ENCODE measurements at regions not wholly inside any gene's neighbourhood (a gene's known extent, or its start where the extent isn't known, plus 50 kb on each side); places are given as distances from the start of the nearest gene placed in this dataset.

DNA sequence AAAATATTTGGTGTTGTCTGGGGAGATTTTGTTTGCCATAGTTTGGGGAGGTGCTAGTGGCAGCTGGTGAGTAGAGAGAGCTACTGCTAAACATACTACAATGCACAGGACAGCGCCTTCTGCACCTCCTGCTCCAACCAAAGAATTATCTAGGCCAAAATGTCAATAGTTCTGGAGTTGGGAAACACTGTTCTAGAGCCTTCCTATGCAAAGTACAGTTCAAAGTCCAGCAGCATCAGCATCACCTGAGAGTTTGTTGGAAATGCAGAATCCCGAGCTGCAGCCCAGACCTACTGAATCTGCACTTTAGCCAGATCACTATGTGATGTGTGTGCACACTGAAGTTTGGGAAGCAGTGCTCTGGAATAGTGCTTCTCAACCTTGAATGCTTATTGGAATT is 290.7 kb downstream of the TCF7L2 start:
- H3K4me2 ChIP-seq = no peak overlapping the region
- no peaks in the 10 kb centered on the region for H3K79me2 ChIP-seq (replicated peaks; ENCODE audit: insufficient read depth)
- no peak overlapping the region for H3K4me3 ChIP-seq
- H3K9me2 ChIP-seq (ENCODE audit: insufficient read depth) = peaks cover 8% of the 10 kb centered on the region
- DNase-seq (ENCODE audit: low spot score) (no peak), ATAC-seq (no peak)
- peaks cover 2% of the 10 kb centered on the region for H3K27me3 Mint-ChIP-seq (ENCODE audit: insufficient read depth, low read depth, poor library complexity)
- no peaks in the 10 kb centered on the region for H3K36me3 ChIP-seq (ENCODE audit: insufficient read depth)
- TF ChIP-seq, protein P1, sequence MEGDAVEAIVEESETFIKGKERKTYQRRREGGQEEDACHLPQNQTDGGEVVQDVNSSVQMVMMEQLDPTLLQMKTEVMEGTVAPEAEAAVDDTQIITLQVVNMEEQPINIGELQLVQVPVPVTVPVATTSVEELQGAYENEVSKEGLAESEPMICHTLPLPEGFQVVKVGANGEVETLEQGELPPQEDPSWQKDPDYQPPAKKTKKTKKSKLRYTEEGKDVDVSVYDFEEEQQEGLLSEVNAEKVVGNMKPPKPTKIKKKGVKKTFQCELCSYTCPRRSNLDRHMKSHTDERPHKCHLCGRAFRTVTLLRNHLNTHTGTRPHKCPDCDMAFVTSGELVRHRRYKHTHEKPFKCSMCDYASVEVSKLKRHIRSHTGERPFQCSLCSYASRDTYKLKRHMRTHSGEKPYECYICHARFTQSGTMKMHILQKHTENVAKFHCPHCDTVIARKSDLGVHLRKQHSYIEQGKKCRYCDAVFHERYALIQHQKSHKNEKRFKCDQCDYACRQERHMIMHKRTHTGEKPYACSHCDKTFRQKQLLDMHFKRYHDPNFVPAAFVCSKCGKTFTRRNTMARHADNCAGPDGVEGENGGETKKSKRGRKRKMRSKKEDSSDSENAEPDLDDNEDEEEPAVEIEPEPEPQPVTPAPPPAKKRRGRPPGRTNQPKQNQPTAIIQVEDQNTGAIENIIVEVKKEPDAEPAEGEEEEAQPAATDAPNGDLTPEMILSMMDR (conservative IDR thresholded peaks at IDR 0.05; ENCODE audit: low read depth in 2 of 2) = no peak
- H3K27me3 ChIP-seq (ENCODE audit: insufficient read depth) = no peaks in the 10 kb centered on the region
- no peak overlapping the region for H3K4me3 Mint-ChIP-seq
- H3F3A ChIP-seq (replicated peaks; ENCODE audit: low read depth) = no peaks in the 10 kb centered on the region
- H2AFZ ChIP-seq = no peak overlapping the region
- no peaks in the 10 kb centered on the region for H4K20me1 ChIP-seq (replicated peaks; ENCODE audit: insufficient read depth)
- H3K4me1 ChIP-seq (ENCODE audit: insufficient read depth) = no peaks in the 10 kb centered on the region
- H3K27ac ChIP-seq (ENCODE audit: low read depth) = no peak overlapping the region
- no peaks in the 10 kb centered on the region for H3K36me3 Mint-ChIP-seq (ENCODE audit: low read depth)
- no peak overlapping the region for H3K27ac Mint-ChIP-seq
- no peaks in the 10 kb centered on the region for H3K9me3 Mint-ChIP-seq
- no peaks in the 10 kb centered on the region for H3K4me1 Mint-ChIP-seq

DNA sequence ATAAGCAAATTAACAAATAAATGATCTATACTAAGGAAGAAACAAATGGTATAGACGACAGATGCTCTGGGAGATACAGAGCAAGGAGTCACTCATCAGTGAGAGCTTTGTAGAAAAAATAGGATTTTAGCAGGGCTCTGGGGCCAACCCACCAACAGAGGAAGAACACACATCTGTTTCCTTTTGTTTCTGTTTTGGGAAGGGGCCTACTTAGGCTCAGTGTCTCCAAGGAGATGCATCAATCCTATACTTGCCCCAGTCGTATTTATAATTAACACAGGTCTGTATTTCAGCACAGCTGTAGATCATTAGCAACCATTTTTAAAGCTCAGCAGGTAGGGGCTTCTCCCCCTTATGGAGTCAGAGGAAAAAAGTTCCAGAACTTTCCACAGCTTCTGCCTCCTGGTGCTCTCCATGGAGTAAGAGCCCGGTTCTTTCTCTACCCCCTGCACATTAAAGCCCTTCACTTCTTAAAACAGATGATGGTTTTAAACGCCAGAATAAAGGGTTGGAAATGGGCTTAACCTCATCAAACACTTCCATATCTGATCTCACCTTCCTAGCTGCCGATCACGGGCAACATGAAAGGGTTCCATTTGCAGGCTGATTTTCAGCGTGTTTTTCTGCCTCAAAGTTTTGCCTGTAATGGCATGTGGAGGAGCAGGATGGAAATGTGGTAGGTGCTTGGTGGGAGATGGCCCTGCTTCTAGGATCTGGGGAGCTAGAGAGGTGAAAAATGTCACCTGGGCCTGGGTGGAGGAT is 291.7 kb downstream of the TCF7L2 start:
- no peak overlapping the region for H2AFZ ChIP-seq
- no peaks in the 10 kb centered on the region for H4K20me1 ChIP-seq (replicated peaks; ENCODE audit: insufficient read depth)
- Mint-ChIP-seq H3K9me3 (no peaks in the 10 kb centered on the region), H3K27ac (no peak overlapping the region), H3K4me1 (no peaks in the 10 kb centered on the region), H3K4me3 (no peak overlapping the region), H3K36me3 (ENCODE audit: low read depth) (no peaks in the 10 kb centered on the region), H3K27me3 (ENCODE audit: insufficient read depth, low read depth, poor library complexity) (peaks cover 2% of the 10 kb centered on the region)
- H3K4me1 ChIP-seq (ENCODE audit: insufficient read depth) = no peaks in the 10 kb centered on the region
- H3K4me2 ChIP-seq = no peak overlapping the region
- H3K9me2 ChIP-seq (ENCODE audit: insufficient read depth) = peaks cover 8% of the 10 kb centered on the region
- no peaks in the 10 kb centered on the region for H3K36me3 ChIP-seq (ENCODE audit: insufficient read depth)
- no peaks in the 10 kb centered on the region for H3K79me2 ChIP-seq (replicated peaks; ENCODE audit: insufficient read depth)
- no peak overlapping the region for H3K4me3 ChIP-seq
- no peaks in the 10 kb centered on the region for H3F3A ChIP-seq (replicated peaks; ENCODE audit: low read depth)
- H3K27me3 ChIP-seq (ENCODE audit: insufficient read depth) = no peaks in the 10 kb centered on the region
- no peak for ATAC-seq
- no peak overlapping the region for H3K27ac ChIP-seq (ENCODE audit: low read depth)
- DNase-seq (ENCODE audit: low spot score) = no peak
- TF ChIP-seq ZNF331 (CRISPR knock-in tag; IDR thresholded peaks at IDR 0.05; ENCODE audit: low read depth) (no peak), ZNF114 (CRISPR knock-in tag; IDR thresholded peaks at IDR 0.05) (no peak), JUNB (IDR thresholded peaks at IDR 0.05; ENCODE audit: unreplicated experiment) (no peak), CREB1 (CRISPR knock-in tag; IDR thresholded peaks at IDR 0.05; ENCODE audit: low read depth) (no peak), NANOG (IDR thresholded peaks at IDR 0.05; ENCODE audit: borderline replicate concordance) (no peak), STAT1 (IDR thresholded peaks at IDR 0.05; ENCODE audit: unreplicated experiment) (no peak)
- TF ChIP-seq, protein P2, sequence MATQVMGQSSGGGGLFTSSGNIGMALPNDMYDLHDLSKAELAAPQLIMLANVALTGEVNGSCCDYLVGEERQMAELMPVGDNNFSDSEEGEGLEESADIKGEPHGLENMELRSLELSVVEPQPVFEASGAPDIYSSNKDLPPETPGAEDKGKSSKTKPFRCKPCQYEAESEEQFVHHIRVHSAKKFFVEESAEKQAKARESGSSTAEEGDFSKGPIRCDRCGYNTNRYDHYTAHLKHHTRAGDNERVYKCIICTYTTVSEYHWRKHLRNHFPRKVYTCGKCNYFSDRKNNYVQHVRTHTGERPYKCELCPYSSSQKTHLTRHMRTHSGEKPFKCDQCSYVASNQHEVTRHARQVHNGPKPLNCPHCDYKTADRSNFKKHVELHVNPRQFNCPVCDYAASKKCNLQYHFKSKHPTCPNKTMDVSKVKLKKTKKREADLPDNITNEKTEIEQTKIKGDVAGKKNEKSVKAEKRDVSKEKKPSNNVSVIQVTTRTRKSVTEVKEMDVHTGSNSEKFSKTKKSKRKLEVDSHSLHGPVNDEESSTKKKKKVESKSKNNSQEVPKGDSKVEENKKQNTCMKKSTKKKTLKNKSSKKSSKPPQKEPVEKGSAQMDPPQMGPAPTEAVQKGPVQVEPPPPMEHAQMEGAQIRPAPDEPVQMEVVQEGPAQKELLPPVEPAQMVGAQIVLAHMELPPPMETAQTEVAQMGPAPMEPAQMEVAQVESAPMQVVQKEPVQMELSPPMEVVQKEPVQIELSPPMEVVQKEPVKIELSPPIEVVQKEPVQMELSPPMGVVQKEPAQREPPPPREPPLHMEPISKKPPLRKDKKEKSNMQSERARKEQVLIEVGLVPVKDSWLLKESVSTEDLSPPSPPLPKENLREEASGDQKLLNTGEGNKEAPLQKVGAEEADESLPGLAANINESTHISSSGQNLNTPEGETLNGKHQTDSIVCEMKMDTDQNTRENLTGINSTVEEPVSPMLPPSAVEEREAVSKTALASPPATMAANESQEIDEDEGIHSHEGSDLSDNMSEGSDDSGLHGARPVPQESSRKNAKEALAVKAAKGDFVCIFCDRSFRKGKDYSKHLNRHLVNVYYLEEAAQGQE (IDR thresholded peaks at IDR 0.05; ENCODE audit: unreplicated experiment) = no peak
- TF ChIP-seq, protein P3, sequence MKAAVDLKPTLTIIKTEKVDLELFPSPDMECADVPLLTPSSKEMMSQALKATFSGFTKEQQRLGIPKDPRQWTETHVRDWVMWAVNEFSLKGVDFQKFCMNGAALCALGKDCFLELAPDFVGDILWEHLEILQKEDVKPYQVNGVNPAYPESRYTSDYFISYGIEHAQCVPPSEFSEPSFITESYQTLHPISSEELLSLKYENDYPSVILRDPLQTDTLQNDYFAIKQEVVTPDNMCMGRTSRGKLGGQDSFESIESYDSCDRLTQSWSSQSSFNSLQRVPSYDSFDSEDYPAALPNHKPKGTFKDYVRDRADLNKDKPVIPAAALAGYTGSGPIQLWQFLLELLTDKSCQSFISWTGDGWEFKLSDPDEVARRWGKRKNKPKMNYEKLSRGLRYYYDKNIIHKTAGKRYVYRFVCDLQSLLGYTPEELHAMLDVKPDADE (IDR thresholded peaks at IDR 0.05) = no peak
- TF ChIP-seq, protein P1 (conservative IDR thresholded peaks at IDR 0.05; ENCODE audit: low read depth in 2 of 2) = no peak
